SHP77 treated with DMSO at 0.1 percent for 48 hours (cell line): ENCODE measurements at regions not wholly inside any gene's neighbourhood (a gene's known extent, or its start where the extent isn't known, plus 50 kb on each side); places are given as distances from the start of the nearest gene placed in this dataset.
"Not testable (repeated sequence)": the region's sequence is repeated elsewhere in the genome, so short reads cannot be mapped to it uniquely, and the experiment has no call there.

Experiments
- DNase-seq: peaks from one replicate; lab custom pipeline; 2025; lab: John Stamatoyannopoulos, UW

DNA sequence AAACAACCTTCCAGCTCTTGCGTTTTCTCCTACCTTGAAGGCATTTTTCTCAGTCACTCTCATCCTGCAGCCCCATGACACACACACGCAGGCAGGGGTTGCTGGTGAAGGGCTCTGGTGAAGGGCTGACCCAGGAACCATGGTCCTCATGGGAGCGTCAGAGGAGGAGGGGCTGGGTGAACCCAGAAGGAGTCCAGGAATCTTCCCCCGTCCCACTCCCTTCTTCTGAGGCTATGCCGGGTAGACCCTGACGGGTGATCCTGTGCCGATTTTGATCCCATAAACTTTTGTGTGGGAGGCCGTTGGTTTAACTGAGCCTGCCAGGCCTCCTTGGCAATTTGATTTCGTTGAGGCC, 278.4 kb upstream of the FOXF1 start:
- DNase-seq = no peak

- DNase-seq = no peak
Measured at GRCh38 chr16:86232496-86232895, 277.8 kb upstream of the FOXF1 start.

- not testable (repeated sequence) for DNase-seq
Measured at GRCh38 chr16:86233506-86233905, 276.8 kb upstream of the FOXF1 start.

DNA sequence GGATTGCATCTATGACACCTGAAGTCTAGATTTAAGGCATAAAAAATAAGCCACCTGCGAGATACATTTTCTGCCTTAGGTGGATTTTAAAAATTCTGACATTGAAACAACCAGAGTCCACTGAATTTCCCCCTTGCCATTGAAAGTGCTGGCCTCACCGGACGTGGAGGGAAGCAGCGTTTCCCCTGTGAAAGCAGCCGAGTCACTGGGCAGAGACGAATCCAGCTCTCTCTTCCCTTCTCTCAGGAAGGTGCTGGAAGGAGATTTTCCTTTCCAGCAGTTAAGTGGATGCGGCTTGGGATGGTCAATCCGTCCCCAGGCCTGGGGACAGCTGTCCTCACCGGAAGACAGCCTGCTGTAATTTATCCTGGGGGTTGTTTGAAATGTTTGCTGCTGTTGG, 270.9 kb upstream of the FOXF1 start:
- DNase-seq = no peak

- no peak for DNase-seq
Measured at GRCh38 chr16:86240716-86241363, 269.5 kb upstream of the FOXF1 start.

DNA sequence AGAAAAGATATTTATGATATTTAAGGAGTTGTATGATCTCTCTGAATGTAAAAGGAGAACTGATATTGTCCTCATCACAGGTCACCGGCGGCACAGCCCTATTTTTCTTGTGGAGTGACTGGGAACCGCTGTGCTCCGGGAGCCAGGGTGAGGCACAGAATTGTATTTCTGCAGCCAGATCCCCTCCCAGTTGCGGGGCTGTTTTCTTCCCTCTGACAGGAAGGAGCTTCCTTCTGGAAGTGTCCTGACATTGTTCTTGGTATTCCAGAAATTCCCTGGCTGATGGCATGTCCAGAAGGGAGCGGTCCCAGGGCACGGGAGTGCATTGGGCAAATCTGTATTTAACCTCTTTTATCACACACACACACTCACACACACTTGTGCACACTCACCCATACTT, 268.6 kb upstream of the FOXF1 start:
- no peak for DNase-seq

- no peak for DNase-seq
Measured at GRCh38 chr16:86242244-86243122, 267.8 kb upstream of the FOXF1 start.

GRCh38 chr16:86243123-86243473, 267.2 kb upstream of the FOXF1 start:
- DNase-seq = no peak

- no peak for DNase-seq
Measured at GRCh38 chr16:86243571-86244154, 266.7 kb upstream of the FOXF1 start.

- no peak for DNase-seq
Measured at GRCh38 chr16:86244158-86244557, 266.2 kb upstream of the FOXF1 start.

DNA sequence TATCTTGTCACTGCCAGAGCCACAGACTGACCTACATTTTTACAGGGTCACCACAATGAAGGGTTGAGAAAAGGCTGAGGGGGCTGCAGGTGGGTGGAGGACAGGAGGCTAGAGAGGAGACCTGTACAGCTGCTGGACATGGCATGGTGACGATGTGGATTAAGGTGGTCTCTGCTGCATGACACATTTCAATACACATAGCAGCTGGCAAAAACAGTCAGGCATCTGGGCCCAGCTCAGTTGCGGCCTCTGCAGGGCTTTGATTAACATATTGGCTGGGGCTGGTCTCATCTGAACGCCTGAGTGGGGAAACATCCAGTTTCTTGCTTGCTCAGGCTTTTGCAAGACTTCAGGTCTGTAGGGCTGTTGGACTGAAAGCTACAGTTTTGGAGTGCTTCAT, 265.4 kb upstream of the FOXF1 start:
- DNase-seq = no peak

GRCh38 chr16:86245351-86245750, 265.0 kb upstream of the FOXF1 start:
- DNase-seq = no peak

- DNase-seq = no peak
Measured at GRCh38 chr16:86245895-86246294, 264.4 kb upstream of the FOXF1 start.

DNA sequence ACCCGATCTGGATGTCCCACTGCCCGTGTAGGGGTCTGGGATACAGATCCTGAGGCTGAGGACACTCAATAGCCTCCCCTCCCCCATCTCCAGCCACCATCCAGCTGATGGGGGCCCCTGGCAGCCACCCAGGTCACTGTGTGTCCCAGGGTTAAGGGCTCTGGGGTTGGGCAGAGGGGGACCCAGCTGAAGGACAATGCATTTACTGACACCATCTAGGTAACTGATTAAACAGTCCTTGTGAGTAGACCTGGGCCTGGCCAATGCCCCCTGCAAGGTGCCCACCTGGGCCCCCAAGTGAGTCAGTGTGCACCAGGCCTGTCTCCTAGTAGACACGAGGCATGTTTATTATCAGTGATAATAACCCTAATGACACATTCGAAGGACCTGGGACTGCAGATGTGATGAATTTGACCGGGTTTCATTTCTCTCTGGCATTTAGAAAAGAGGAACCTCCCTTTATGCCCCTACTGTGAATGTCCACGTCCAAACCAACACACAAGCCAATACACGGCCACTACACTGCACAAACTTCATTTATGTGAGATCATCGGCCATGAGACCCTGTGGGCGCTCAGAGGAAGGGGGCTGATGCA, 261.9 kb upstream of the FOXF1 start:
- no peak for DNase-seq

GRCh38 chr16:86249631-86250030, 260.7 kb upstream of the FOXF1 start:
- DNase-seq = no peak

DNA sequence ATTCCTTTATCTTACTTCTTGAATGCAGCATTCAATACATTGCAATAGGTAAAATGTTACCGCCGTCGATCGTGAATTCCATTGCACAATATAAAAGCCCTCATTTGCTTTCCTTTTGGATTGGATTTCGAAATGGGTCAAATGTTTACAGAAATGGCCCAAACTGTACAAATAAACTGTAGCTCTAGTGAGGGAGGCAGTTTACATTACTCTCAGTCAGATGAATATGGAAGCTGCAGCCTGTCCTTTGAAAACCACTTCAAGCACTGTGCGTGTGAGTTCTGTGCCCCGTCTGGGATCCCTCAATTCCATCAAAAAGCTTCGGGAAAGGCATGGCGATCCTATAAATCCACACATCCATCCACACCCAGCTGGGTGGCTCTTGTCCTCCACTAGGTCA, 258.6 kb upstream of the FOXF1 start:
- no peak for DNase-seq

GRCh38 chr16:86252596-86252995, 257.7 kb upstream of the FOXF1 start:
- no peak for DNase-seq

DNA sequence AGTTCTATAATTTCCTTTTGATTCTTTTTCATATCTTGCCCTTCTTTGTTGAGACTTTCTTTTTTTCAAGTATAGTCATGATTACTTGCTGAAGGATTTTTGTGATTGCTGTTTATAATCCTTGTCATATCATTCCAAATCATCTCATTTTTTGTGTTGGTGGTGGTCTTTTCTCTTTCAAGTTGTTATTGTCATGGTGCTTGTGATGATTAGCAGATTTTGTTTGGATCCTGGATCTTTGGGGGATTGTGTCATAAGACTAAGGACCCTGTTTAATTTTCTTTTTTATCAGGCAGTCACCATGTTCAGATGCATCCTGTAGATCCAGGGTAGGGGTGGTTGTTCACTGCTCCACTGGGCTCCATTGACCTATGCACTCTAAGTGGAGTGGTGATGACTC, 254.4 kb upstream of the FOXF1 start:
- DNase-seq = no peak

GRCh38 chr16:86256995-86257394, 253.3 kb upstream of the FOXF1 start:
- DNase-seq = no peak

DNA sequence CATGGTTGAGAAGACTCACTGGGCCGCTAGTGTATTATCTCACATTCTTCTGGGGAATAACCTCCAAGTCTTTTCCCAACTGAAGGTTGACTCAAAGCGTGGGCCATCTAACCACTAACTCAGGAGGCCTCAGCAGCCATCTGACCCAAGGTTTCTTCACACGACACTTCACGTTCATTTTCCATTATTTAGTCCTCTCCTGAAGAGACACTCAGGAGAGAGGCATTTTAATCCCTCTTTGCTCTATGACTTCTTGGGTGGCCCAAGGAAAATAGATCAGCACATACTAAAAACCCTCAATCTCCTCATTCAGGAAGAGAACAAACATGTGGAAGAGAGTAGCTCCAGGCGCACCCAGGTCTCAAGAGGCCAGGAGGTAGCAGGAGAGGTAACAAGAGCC, 252.8 kb upstream of the FOXF1 start:
- DNase-seq = no peak

- DNase-seq = no peak
Measured at GRCh38 chr16:86258713-86259112, 251.6 kb upstream of the FOXF1 start.

- no peak for DNase-seq
Measured at GRCh38 chr16:86259499-86259898, 250.8 kb upstream of the FOXF1 start.

- DNase-seq = no peak
Measured at GRCh38 chr16:86261379-86261778, 248.9 kb upstream of the FOXF1 start.
